Activated T-cell treated with anti-CD3 and anti-CD28 coated beads, Interleukin-2, amount 50 U/mL, for 48 hours (primary cell): ENCODE measurements at regions not wholly inside any gene's neighbourhood (a gene's known extent, or its start where the extent isn't known, plus 50 kb on each side); places are given as distances from the start of the nearest gene placed in this dataset.

Source experiments
- DNase-seq, 2 experiments: peaks; one replicate each; pipeline ENCODE4 v3.0.0-alpha.2; 2020

GRCh38 chr7:41792120-41792519 is 89.2 kb upstream of the INHBA start:
- no peak for DNase-seq

- no peak for DNase-seq
Observed at GRCh38 chr7:41788556-41788955, 85.7 kb upstream of the INHBA start.

GRCh38 chr7:41787651-41788350 is 84.9 kb upstream of the INHBA start:
- no peak for DNase-seq

- no peak for DNase-seq
Observed at GRCh38 chr7:41786944-41787343, 84.1 kb upstream of the INHBA start.

- DNase-seq: no peak
Observed at GRCh38 chr7:41786404-41786803, 83.5 kb upstream of the INHBA start.

GRCh38 chr7:41785840-41786239 is 83.0 kb upstream of the INHBA start:
- no peak for DNase-seq

GRCh38 chr7:41785265-41785664 is 82.4 kb upstream of the INHBA start:
- no peak for DNase-seq

GRCh38 chr7:41779918-41780317 is 77.0 kb upstream of the INHBA start:
- DNase-seq: no peak

- no peak for DNase-seq
Observed at GRCh38 chr7:41777894-41778596, 75.2 kb upstream of the INHBA start.

GRCh38 chr7:41774966-41775365 is 72.1 kb upstream of the INHBA start:
- no peak for DNase-seq

GRCh38 chr7:41773756-41774155 is 70.9 kb upstream of the INHBA start:
- no peak for DNase-seq

- no peak for DNase-seq
Observed at GRCh38 chr7:41771717-41772116, 68.8 kb upstream of the INHBA start.

GRCh38 chr7:41769162-41769561 is 66.3 kb upstream of the INHBA start:
- no peak for DNase-seq

- no peak for DNase-seq
Observed at GRCh38 chr7:41763626-41764025, 60.7 kb upstream of the INHBA start.

GRCh38 chr7:41762641-41763040 is 59.8 kb upstream of the INHBA start:
- DNase-seq: no peak

GRCh38 chr7:41760293-41760692 is 57.4 kb upstream of the INHBA start:
- DNase-seq: no peak

- no peak for DNase-seq
Observed at GRCh38 chr7:41758321-41758720, 55.4 kb upstream of the INHBA start.

GRCh38 chr7:41756650-41757182 is 53.8 kb upstream of the INHBA start:
- DNase-seq: no peak

- no peak for DNase-seq
Observed at GRCh38 chr7:41755096-41755495, 52.2 kb upstream of the INHBA start.

- no peak for DNase-seq
Observed at GRCh38 chr7:41754046-41754445, 51.2 kb upstream of the INHBA start.
